ENCODE measurements at regions not wholly inside any gene's neighbourhood (a gene's known extent, or its start where the extent isn't known, plus 50 kb on each side); places are given as distances from the start of the nearest gene placed in this dataset.

GRCh38 chr6:145276756-145277155, 458.6 kb downstream of the EPM2A start (continued):
- TF ChIP-seq MAX (IDR thresholded peaks at IDR 0.05) (no peak), CHD7 (IDR thresholded peaks at IDR 0.05; ENCODE audit: insufficient replicate concordance, low read length) (no peak), CBX5 (IDR thresholded peaks at IDR 0.05; ENCODE audit: low read depth, low read length) (no peak), SP4 (IDR thresholded peaks at IDR 0.05; ENCODE audit: low read length) (no peak)

Data from H1 (cell line).